ENCODE measurements at regions not wholly inside any gene's neighbourhood (a gene's known extent, or its start where the extent isn't known, plus 50 kb on each side); places are given as distances from the start of the nearest gene placed in this dataset.

- ChIA-PET POLR2A (no interaction called here), RAD21 (ENCODE audit: low non-redundant PET in 1 of 2, low total read pairs in 2 of 2, uncharacterized antibody in 2 of 2, unreplicated experiment in 2 of 2) (no interaction called here), CTCF (no interaction called here)
- intact Hi-C loops (cut with micrococcal nuclease): no loop called here
- H3K9me2 ChIP-seq (ENCODE audit: insufficient read depth): no peaks in the 10 kb centered on the region
- H3K27ac ChIP-seq (ENCODE audit: low read depth, low read length): no peak overlapping the region
- no peaks in the 10 kb centered on the region for H3K36me3 ChIP-seq (ENCODE audit: control insufficient read depth in 1 of 2, insufficient read depth in 2 of 2, low read length in 2 of 2)
- H4K20me1 ChIP-seq (ENCODE audit: insufficient read depth): no peaks in the 10 kb centered on the region
- peaks cover 0 to 3% of the 10 kb centered on the region in 2 experiments; a peak in 2 of 4 replicates for H3K4me1 ChIP-seq (ENCODE audit: control insufficient read depth in 1 of 2, insufficient read depth in 2 of 2, low read length in 2 of 2)
- H3K9ac ChIP-seq (ENCODE audit: low read length): no peak overlapping the region
- ATAC-seq (no peak), DNase-seq (ENCODE audit: low read depth, low spot score) (no peak)
- no peaks in the 10 kb centered on the region for H3K9me3 ChIP-seq (ENCODE audit: control insufficient read depth in 1 of 2, insufficient read depth in 1 of 2, low read depth in 1 of 2, low read length in 2 of 2)
- H3K27me3 ChIP-seq (ENCODE audit: insufficient read depth, low read length): peaks cover 16% of the 10 kb centered on the region
- H3K4me3 ChIP-seq (replicated peaks in 1 of 2; ENCODE audit: low read depth in 1 of 2, low read length in 2 of 2): no peak overlapping the region
- H3K79me2 ChIP-seq (ENCODE audit: insufficient read depth, low read length): no peaks in the 10 kb centered on the region
- BruUV-seq (replicated peaks): no TSS peak
- no peak overlapping the region for H3K4me2 ChIP-seq (ENCODE audit: low read length)
- H2AFZ ChIP-seq (ENCODE audit: low read depth, low read length, poor library complexity, severe bottlenecking): no peak overlapping the region
- TF ChIP-seq CEBPB (IDR thresholded peaks at IDR 0.05; ENCODE audit: low read depth) (no peak), MAX (IDR thresholded peaks at IDR 0.05) (no peak), EZH2 (IDR thresholded peaks at IDR 0.05) (no peak), EZH2phosphoT487 (IDR thresholded peaks at IDR 0.05; ENCODE audit: borderline replicate concordance) (no peak), POLR2AphosphoS5 (IDR thresholded peaks at IDR 0.05; ENCODE audit: low read depth, low read length) (no peak), RAD21 (IDR thresholded peaks at IDR 0.05; ENCODE audit: low read depth) (no peak), ZFX (IDR thresholded peaks at IDR 0.05) (no peak), CBX3 (IDR thresholded peaks at IDR 0.05; ENCODE audit: low read depth) (no peak)
Observed at GRCh38 chr22:48925450-48925849, 902.2 kb downstream of the BRD1 start.

- H3K9ac ChIP-seq (ENCODE audit: low read length): no peak overlapping the region
- H3K4me1 ChIP-seq (ENCODE audit: control insufficient read depth in 1 of 2, insufficient read depth in 2 of 2, low read length in 2 of 2): peaks cover 0 to 3% of the 10 kb centered on the region in 2 experiments; a peak in 2 of 4 replicates
- no peak overlapping the region for H3K4me2 ChIP-seq (ENCODE audit: low read length)
- no peaks in the 10 kb centered on the region for H4K20me1 ChIP-seq (ENCODE audit: insufficient read depth)
- RAD21 ChIA-PET (ENCODE audit: low non-redundant PET in 1 of 2, low total read pairs in 2 of 2, uncharacterized antibody in 2 of 2, unreplicated experiment in 2 of 2): no interaction called here
- no peaks in the 10 kb centered on the region for H3K9me2 ChIP-seq (ENCODE audit: insufficient read depth)
- peaks cover 10% of the 10 kb centered on the region for H3K27me3 ChIP-seq (ENCODE audit: insufficient read depth, low read length)
- POLR2A ChIA-PET: no interaction called here
- CTCF ChIA-PET: no interaction called here
- no peaks in the 10 kb centered on the region for H3K36me3 ChIP-seq (ENCODE audit: control insufficient read depth in 1 of 2, insufficient read depth in 2 of 2, low read length in 2 of 2)
- intact Hi-C loops (cut with micrococcal nuclease): no loop called here
- DNase-seq (ENCODE audit: low read depth, low spot score) (no peak), ATAC-seq (no peak)
- no peak overlapping the region for H3K4me3 ChIP-seq (replicated peaks in 1 of 2; ENCODE audit: low read depth in 1 of 2, low read length in 2 of 2)
- no peaks in the 10 kb centered on the region for H3K79me2 ChIP-seq (ENCODE audit: insufficient read depth, low read length)
- H2AFZ ChIP-seq (ENCODE audit: low read depth, low read length, poor library complexity, severe bottlenecking): no peak overlapping the region
- H3K27ac ChIP-seq (ENCODE audit: low read depth, low read length): no peak overlapping the region
- no TSS peak for BruUV-seq (replicated peaks)
- no peak for TF ChIP-seq ATF3 (IDR thresholded peaks at IDR 0.05)
- TF ChIP-seq EGR1 (IDR thresholded peaks at IDR 0.05; ENCODE audit: low read depth): no peak
- no peak for TF ChIP-seq CTCF (IDR thresholded peaks at IDR 0.05 in 2 of 3, conservative IDR thresholded peaks at IDR 0.05 in 1 of 3; ENCODE audit: borderline replicate concordance in 1 of 3, insufficient read depth in 1 of 3, low read depth in 2 of 3, low read length in 2 of 3)
- TF ChIP-seq, protein P1, sequence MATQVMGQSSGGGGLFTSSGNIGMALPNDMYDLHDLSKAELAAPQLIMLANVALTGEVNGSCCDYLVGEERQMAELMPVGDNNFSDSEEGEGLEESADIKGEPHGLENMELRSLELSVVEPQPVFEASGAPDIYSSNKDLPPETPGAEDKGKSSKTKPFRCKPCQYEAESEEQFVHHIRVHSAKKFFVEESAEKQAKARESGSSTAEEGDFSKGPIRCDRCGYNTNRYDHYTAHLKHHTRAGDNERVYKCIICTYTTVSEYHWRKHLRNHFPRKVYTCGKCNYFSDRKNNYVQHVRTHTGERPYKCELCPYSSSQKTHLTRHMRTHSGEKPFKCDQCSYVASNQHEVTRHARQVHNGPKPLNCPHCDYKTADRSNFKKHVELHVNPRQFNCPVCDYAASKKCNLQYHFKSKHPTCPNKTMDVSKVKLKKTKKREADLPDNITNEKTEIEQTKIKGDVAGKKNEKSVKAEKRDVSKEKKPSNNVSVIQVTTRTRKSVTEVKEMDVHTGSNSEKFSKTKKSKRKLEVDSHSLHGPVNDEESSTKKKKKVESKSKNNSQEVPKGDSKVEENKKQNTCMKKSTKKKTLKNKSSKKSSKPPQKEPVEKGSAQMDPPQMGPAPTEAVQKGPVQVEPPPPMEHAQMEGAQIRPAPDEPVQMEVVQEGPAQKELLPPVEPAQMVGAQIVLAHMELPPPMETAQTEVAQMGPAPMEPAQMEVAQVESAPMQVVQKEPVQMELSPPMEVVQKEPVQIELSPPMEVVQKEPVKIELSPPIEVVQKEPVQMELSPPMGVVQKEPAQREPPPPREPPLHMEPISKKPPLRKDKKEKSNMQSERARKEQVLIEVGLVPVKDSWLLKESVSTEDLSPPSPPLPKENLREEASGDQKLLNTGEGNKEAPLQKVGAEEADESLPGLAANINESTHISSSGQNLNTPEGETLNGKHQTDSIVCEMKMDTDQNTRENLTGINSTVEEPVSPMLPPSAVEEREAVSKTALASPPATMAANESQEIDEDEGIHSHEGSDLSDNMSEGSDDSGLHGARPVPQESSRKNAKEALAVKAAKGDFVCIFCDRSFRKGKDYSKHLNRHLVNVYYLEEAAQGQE (IDR thresholded peaks at IDR 0.05; ENCODE audit: low read depth): no peak
- TF ChIP-seq POLR2AphosphoS5 (IDR thresholded peaks at IDR 0.05; ENCODE audit: low read depth, low read length): no peak
- TF ChIP-seq EZH2phosphoT487 (IDR thresholded peaks at IDR 0.05; ENCODE audit: borderline replicate concordance): no peak
- no peak for TF ChIP-seq JUND (IDR thresholded peaks at IDR 0.05)
- no peak for TF ChIP-seq SIN3A (IDR thresholded peaks at IDR 0.05; ENCODE audit: low read depth)
- no peak for TF ChIP-seq SP1 (IDR thresholded peaks at IDR 0.05; ENCODE audit: low read depth)
- TF ChIP-seq FOSL1 (IDR thresholded peaks at IDR 0.05; ENCODE audit: low read depth): no peak
- no peak for TF ChIP-seq RAD21 (IDR thresholded peaks at IDR 0.05; ENCODE audit: low read depth)
- no peak for TF ChIP-seq ELF1 (IDR thresholded peaks at IDR 0.05; ENCODE audit: borderline replicate concordance, low read depth)
- TF ChIP-seq TCF7L2 (IDR thresholded peaks at IDR 0.05; ENCODE audit: borderline replicate concordance, extremely low read depth, insufficient read depth, insufficient read length): no peak
- no peaks in the 10 kb centered on the region for H3K9me3 ChIP-seq (ENCODE audit: control insufficient read depth in 1 of 2, insufficient read depth in 1 of 2, low read depth in 1 of 2, low read length in 2 of 2)
Observed at GRCh38 chr22:48923996-48924395, 903.7 kb downstream of the BRD1 start.
